CD1c-positive myeloid dendritic cell (primary cell): ENCODE measurements at regions not wholly inside any gene's neighbourhood (a gene's known extent, or its start where the extent isn't known, plus 50 kb on each side); places are given as distances from the start of the nearest gene placed in this dataset.
A peak's percentile ranks its signal among the peaks of the same experiment; 100 is the strongest.

ENCODE experiments used
- DNase-seq: peaks from one replicate; pipeline ENCODE4 v3.0.0-alpha.2; 2016; ENCODE audit errors: extremely low spot score

DNA sequence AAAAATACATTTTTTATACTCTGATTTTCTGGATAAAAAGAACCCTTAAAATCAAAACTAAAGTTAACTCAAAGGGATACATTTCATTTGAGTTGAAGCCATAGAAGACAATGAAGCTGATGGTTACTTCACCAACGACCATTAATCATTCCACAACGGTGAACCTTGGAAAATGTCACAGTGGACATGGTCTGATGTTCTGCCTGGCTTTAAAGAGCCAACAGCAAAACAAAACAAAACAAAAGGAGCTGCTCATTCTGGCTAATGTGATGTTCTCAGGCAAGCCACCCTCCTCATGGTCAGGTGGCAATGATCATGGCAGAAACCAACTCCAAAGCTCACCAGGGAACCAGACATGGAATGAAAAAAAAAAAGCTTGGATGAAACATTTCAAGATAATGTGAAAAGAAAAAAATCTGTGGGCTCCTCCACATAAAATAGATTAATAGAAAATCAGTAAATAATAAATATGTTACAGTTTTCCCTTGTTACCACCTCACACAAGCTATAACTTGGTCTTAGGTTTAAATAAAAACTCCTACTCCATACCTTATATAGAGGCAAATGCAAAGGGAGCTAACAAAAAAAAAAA is 90.1 kb upstream of the SERTAD2 start:
- DNase-seq, result no peak

DNA sequence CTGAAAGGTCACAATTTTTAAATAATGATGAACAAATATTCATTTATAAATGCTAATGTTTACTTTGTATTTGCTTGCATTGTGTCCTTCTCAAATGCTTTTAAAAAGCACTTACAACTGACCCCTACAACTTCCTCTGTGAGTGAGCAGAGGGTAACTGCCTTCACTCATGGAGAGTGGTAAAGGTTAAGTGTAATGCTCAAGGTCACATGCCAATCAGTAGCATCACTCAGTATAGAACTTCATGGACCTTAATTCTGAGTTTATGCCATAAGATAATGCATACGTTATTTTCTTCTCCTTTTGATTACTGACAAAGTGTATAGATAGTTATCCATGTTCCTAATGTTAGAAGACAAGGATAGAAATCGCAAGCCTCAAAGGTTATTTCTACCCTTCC is 91.8 kb upstream of the SERTAD2 start:
- DNase-seq, result no peak

DNA sequence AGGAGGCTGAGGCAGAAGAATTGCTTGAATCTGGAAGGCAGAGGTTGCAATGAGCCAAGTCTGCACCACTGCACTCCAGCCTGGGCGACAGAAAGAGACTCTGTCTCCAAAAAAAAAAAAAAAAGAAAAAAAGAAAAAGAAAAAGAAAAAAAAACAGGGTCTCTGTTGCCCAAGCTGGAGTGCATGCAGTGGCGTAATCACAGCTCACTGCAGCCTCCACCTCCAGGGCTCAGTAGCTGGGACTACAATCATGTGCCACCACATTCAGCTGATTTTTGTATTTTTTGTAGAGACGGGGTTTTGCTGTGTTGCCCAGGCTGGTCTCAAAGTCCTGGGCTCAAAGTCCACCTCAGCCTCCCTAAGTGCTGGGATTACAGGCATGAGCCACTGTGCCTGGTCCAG is 94.0 kb upstream of the SERTAD2 start:
- DNase-seq, result peak; percentile 19

DNA sequence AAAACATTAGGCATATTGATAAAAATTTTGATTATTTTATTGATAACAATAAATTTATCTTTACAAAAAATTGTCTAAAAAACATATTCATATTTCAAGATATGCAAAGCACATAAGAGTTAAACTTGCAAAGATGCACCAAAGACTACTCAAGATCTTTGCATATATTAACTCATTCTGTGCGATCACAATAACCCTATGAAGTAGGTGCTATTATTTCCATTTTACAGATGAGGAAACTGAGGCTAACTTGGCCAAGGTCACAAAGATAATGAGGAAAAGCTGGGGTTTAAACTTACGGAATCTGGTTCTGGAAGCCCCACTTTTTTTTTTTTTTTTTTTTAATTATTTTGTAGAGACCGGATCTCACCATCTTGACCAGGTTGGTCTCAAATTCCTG is 94.4 kb upstream of the SERTAD2 start:
- no peak for DNase-seq

DNA sequence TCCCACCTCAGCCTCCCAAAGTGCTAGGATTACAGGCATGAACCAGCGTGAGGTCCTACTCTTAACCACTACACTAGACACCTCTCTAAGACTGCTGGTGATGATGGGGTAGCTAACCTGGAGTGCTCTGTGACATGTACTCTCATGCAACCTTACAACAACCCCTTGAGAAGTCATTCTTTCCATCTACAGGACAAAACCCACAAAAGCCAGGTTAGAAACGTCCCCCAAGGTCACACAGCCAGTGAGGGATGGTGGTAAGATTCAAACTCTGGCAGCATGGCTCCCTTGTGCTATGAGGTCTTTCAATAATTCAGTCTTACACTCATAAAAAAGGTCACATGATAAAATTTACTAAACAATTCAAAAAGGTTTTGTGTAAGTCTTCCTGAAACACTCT is 94.8 kb upstream of the SERTAD2 start:
- DNase-seq, result no peak

DNA sequence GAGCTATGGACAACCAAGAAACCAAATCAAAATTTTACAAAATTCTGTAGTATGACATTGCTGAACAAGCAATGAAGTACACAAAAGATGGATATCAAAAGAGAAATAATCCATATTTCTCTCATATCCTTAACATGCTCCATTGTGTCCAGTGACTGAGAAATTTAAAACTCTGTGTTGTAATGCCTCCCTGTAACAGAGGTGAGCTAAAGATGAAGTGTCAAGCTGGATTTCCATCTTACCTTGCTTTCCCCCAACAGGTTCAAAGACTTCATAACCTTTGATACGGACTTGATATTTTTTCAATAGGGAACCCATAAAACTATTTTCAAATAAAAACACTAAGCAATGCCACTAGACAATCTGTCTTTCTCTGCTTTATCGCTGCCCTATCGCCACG is 95.7 kb upstream of the SERTAD2 start:
- DNase-seq, result no peak

DNA sequence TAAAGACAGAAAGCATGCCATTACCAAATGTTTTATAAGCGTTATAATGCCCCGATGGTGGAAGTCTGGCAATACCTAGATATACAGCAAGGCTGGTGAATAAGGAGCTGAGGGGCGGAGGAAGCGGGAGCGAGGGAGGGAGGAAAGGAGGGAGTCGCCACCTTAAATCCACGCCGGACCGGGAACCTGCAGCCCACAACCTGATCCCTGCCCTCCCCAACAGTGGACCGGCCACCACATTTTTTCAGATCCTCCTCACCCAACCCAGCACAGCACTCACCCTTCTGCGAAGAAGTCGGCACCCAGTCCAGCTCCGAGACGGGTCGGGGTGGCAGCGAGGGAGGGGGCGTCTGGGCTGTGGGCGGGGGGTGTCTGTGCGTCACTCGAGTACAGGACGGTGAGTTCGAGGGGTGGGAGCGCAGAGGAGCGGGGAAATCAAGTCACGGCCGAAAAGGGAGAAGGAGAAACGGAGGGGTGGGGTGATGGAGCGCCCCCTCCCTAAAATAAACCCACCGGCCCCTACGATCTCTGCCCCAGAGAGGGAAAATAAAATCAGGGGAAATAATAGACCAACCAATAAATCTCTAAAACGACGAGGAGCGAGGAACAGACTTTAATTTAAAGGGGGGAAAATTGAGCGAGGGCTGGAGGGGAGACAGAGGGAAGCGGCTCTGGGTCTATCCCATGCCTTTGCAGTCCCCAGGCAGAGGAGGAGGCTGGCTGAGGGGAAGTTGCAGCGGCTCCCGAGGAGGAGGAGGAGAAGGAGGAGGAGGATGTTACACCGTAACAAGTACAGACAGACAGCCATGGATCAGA is 96.5 kb upstream of the SERTAD2 start:
- DNase-seq, result peak; percentile 60

DNA sequence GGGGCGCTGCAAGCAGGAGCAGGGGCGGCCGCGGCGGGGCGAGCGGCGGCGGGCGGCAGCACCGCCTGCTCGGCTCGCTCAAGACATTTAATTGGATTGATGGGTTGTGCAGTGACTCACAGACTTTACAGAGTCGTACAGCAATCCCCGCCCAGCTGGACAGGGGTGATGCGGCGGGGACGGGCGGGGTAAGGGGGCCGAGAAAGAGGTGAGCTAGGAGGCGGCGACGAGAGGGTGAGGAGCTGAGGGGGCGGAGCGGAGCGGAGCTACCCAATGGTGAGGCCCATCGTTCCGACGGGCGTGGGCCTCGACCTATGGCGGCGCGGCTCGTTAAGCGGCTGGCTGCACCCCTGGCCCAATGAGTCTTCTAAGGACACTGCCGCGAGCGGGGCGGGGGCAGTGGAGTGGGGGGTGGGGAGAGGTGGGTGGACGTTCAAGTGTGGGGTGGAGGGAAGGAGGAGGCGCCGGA is 97.1 kb upstream of the SERTAD2 start:
- peak; percentile 99 for DNase-seq

DNA sequence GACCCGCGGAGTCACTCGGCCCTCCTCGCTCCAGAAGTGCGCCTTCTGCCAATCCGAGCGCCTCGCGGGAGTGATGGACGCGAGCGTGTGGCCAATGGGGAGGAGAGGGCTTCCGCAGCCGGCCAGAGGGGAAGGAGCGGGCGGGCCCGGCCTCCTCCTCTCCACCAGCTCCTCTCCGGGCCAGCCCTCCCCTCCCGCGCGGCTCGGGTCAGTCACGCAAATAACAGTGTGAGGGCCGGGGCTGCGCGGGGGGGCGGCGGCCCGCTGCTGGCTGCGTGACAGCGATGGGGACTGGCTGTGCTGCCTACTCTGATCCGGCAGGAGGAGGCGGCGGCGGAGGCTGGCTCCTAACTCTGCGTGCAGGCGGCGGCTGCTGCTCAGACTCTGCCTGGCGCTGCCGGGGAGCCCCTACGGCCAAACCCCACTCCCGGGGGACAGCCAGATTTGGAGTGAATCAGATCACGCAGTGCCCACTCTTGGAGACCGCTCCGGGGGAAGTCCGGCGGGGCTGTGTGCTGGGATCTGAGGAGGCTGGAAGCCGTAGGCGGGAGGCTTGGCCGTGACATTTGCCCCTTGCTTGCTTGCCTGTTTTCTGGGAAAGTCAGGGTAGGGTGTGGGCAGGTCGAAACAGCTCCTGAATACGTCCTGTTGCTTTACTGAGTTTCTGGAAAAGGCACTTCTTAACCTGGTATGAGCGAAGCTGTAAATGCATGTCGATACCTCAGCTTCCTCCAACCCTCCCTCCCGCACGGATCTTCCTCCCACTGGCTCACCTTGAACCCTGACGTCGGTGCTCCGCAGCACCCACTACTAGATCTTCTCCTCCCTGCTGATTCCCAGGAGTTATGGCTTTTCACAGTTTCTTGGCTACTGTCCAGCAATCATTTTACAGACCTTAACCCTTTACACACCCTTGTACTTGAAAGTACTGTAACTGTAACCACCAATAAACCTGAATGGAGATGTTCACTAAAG is 97.9 kb upstream of the SERTAD2 start:
- no peak for DNase-seq

DNA sequence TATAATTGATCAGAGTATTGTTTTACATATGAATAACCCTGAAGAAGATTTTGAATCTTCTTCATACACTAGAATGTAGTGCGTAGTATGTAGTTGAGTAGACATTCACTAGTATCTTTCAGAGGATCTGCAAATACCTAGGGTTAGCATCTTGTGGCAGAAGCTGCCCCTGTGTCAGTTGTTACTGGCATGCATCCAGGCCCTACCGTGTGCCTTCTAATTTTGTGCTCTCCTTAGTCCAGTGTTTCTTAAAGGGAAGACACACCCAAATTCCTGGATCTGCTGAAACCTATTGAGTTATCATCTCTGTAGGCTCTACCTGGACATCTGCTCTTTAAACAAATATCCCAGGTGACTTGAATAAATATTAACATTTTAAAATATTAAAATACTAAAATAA is 99.7 kb upstream of the SERTAD2 start:
- no peak for DNase-seq

DNA sequence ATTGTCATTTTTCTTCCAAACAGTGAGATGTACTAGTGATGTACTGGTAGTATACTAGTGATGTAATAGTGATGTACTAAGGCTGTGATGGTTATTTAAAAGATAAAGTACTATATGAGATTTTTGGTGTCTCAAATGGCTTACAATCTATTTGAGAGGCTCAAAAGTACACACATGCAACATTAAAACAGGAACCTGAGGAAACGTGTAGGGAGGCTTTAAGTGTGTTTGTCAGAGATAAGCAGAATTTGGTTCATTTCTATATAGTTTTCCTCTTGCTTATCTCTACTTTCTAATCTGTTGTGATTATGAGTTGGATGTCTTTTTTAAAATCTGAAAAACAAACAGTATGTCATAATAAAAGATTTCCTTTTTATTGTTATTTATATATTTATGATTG is 100.9 kb upstream of the SERTAD2 start:
- peak; percentile 20 for DNase-seq

DNA sequence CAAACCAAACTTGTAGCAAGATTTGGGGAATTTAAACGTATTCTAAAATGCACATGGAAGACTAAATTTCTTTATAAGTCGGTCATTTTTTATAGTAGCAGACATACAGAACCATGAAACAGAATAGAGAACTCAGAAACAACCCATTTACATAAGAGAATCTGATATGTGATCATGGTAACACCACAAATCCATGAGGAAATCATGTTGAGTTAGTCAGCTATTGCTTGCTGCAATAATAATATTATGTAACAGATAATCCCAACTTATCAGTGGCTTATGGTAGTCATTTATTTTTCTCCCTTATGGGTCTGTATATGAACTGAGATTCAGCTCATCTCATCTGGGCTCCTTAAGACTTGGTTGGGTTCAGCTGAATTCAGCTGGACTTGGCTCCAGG is 103.4 kb upstream of the SERTAD2 start:
- peak; percentile 22 for DNase-seq

DNA sequence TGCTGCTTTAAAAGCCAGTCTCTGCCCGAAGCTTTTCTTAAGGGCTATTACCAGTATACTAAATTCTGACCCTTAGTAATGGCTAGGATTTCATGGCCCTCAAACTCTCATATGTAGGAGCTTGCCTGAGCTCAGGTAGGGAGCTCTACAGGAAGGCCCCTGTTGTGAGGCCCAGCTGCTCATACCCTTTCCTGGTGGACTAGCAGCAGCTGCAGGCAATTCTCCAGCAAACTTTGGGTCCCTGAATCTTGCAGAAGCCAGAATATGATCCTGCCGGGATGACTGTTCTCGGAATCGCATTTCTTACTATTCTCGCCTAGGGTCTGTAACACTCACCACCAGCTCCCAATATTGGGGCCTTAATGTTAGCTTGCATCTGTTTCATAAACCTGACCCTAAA is 106.4 kb upstream of the SERTAD2 start:
- DNase-seq, result no peak

DNA sequence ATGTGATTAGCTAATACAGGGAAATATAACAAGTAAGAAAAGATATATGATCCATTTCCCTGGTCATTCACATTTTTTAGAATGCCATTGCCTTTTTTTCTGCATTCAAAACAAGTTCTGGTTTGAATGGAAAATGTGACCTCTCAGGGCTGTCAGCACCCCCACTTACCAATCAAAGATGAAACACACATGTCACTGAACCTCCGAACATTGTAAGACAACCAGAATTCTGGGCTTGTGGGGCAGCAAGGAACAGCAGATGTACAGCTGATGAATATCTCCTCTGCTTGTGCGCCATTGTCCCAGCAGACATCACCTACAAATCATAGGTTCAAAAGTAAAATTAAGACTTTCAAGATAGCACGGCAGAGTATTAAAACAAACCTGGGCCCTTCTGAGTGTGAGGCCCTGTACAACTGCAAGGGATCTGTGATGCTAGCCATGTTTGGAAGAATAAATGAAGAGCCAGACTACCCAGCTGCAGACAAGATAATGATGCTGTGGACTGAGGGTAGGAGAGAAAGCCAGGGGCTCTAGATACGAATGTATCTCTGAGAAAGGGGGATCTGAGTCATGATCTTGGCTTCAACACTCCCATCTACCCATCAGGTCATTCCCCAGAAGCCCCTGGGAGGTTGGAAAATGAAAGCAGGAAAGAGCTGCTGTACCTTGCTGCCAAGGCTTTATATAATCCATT is 108.7 kb upstream of the SERTAD2 start:
- no peak for DNase-seq

DNA sequence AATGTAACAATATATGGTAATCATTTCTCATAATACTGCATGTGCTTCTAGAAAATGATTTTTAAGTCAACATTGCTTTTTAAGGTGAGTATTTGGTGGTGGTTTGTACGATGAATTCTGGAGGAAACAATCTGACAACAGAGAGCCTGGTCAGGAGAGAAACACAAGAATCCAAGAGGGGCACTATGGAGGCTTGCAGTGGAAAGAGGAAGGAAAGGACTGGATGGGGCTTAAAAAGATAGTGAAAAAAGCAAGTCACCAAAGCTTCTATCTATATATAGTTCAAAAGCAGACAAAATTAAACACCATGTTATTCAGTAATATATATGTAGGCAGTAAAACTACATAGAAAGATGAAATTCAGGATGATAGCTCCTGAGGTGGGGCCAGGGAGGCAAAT is 109.4 kb upstream of the SERTAD2 start:
- DNase-seq, result no peak

DNA sequence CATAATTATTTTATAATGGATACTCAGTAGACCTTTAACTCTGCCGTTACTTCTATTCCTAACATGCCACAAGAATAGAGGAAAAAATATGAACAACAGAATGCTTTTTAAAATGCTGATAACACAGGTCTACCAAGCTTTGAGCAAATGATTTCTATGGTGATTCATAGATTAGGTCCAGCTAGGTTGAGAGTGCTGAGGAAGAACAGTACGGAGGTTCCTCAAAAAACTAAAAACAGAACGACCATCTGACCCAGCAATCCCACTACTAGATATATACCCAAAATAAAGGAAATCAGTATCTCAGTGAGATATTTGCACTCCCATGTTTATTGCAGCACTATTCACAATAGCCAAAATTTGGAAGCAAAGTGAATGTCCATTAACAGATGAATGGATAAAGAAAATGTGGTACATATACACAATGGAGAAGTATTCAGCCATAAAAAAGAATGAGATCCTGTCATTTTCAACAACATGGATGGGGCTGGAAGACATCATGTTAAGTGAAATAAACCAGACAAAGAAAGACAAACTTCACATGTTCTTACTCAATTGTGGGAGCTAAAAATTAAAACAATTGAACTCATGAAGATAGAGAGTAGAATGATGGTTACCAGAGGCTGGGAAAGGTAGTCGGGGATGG is 111.6 kb upstream of the SERTAD2 start:
- DNase-seq, result peak; percentile 65

DNA sequence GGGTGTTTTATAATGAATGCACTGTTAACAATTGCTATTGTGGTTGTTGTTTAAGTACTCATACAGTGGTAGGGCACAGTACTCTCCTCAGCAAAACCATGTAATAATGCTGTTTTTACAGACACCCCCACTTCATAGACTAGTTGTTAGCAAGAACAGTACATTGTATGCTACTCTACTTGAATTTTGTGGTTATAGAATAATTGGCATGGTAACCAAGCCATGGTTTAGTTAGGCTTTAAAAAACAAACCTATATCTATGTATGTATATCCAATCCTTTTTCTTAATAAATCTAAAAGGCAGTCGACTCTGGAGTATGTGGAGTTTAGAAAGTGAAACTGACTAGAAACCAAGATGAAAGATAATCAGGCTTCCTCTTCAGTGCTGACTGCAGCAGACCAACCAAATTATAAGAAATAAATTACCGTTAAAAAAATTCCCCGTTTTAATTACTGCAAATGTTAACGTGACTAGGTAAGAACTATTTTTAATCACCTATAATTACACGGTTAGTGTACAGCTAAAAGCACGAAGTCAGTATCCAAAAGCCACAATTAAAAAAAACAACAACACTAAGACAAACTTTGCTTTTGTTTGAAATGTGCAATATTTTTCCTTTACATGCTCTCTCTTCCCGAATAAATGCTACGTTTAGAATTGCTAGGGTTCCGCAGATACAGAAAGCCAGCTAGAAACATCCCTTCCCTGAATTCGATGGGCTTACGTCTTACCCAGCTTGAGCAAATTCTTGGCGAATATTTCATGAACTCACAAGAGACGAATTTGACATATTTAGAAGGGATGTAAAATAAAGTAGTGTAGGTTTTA is 113.3 kb upstream of the SERTAD2 start:
- peak; percentile 59 for DNase-seq

DNA sequence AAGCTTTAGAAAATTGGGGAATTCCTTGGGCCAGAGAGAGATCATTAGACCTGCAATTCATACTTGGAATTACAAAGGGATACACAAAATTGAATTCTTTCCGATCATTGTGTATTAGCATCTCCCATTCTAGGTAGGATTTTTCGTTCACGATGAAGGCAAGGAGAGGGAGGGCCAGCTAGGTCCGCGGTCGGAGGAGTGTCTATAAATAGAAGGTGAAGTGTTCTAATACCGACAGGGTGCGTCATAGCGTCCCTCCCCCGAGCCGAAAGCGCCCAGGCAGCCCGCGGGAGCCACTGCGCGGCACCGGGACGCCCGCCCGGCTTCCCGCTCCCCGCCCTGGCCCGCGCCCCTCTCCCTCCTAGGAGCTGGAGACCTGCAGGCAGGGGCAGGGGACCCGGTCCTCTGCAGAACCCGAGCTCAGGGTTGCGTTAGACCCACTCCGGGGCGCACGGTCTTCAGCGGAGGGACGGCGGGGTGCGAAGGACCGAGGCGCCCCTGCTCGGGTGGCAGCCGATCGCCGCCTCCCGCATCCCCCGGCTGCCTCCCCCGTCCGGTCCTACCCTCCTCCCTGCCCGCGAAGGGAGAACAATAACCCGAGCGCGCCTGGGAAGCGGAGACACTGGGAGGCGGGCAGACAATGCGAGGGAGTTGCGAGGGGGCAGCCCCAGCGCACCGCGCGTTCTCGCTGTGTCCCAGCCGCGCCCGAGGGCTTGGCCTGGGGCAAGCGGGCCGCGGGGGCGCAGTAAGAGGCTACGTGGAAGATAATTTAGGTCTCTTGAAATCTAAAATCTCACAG is 114.2 kb upstream of the SERTAD2 start:
- peak; percentile 90 for DNase-seq

DNA sequence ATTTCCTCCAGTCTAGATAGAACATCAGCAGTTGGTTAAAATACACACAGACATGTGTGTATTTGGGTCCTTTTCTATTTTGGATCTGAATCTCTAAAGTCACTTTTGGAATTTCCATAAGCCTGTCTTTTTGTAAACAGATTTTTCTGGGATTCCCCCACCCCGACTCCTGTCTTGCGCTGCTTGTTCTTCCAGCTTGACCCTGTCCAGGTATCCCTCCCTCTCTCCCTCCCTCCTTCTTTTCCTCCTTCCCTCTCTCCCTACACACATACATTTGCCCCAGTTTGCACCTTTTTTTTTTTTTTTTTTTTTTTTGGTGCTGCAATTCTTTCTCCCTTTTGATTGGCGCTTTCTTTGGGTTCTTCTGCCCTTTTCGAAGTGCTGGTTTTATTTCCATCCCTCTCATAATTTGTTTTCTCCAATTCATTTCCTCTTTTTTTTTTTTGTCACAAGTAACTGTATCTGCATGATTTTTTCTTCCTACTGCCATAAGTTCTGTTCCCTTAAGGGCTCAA is 114.8 kb upstream of the SERTAD2 start:
- peak; percentile 42 for DNase-seq
